EH (cell line): ENCODE measurements at regions not wholly inside any gene's neighbourhood (a gene's known extent, or its start where the extent isn't known, plus 50 kb on each side); places are given as distances from the start of the nearest gene placed in this dataset.
A peak's percentile ranks its signal among the peaks of the same experiment; 100 is the strongest.

Experiments used
- DNase-seq: peaks from one replicate; pipeline ENCODE4 v3.0.0-alpha.2; 2015; ENCODE audit warnings: low read depth

DNA sequence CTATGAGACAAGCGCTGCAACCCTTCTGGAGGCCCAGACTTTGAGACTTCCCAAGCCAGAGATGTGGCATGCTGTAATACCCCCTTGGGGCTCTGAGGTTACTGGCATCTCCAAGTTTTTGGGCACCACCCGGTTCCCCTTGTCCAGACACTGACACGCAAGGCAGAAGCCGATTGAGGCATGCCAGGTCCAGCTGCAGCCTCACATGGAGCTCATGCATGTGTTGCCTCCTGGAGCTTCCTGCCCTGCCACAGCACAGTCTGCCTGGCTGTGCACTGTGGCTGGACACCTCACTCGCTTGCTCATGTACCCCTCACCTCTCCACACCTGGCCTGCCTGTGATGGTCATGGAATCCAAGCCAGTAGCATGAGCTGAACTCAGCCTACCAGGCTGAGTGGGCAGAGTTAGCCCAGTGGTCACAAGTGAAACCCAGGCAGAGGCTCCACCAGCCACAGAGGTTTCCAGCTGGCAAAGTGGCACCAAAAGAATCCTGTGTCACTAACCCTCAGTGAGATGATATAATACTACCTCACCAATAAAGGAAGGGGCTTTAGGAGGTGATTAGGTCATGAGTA, 789.2 kb upstream of the INTU start:
- DNase-seq: no peak

DNA sequence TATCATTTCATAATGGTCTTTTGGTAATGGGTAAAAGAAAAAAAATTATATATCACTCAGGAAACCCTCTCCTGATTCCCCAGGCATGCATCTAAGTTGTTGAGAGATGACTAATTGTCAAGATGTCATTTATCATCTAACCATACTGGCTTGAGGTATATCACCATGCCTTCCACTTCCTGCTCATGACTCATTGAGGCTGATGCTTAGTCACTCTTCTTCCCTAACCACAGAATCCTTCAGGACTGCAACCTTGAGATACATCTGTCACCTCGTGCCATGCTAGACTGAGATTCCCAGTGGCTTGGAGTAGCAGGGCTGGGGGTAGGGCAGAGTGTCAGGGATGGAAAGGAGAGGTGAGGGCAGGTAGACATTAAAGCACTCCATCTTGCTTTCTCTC, 782.5 kb upstream of the INTU start:
- peak; percentile 98 for DNase-seq

DNA sequence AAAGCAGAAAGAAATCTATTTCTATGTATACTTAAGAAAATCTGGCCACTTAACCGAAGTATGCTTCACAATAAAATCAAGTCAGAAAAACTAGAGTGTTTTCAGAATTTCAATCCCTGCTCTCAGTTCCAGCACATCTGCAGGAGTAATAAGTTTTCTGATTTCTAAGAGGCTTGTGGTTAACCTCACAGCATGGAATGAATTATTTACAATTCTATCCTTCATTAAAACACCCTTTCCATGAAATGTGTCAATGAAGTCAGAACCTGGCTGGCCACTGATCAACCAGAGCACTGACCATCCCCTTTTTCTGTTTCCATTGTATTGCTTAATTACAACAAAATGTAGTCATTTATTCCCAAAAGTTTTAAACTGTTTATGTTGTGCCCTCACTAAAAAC, 781.4 kb upstream of the INTU start:
- peak; percentile 46 for DNase-seq

DNA sequence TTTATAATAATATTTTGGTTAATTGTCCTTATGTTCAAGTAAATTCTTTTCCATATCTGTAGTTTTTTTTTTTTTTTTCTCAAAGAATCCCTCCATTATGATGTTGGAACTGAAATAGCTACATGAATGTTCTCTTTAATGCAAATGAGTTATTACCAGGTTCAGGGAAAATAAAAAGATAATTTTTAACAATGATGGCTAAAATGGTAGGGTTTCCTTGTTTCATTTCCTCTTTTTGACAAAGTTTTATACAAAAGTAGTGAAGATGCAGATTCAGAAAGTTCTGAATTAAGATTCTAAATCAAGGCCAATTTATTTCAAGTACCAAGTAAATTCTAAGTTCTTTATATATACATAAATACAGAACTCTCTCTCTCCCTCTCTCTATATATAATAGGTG, 779.0 kb upstream of the INTU start:
- DNase-seq: no peak

DNA sequence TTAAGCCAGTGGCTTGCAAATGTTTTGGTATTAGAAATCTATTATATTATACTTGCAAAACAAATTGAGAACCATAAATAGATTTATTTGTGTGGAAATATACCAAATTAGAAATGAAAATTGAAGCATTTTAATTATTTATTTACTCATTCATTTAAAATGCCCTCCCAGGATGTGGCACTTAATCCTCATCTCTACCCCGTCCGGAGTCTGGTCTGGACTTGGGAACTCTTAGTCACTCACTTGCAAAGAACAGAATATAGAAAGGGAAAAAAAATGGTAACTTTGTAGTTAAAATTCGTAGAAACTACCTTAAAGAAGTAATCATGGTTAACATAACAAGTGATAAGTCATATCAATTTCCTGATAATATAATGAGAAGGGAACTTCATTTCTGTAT, 775.9 kb upstream of the INTU start:
- DNase-seq: no peak

DNA sequence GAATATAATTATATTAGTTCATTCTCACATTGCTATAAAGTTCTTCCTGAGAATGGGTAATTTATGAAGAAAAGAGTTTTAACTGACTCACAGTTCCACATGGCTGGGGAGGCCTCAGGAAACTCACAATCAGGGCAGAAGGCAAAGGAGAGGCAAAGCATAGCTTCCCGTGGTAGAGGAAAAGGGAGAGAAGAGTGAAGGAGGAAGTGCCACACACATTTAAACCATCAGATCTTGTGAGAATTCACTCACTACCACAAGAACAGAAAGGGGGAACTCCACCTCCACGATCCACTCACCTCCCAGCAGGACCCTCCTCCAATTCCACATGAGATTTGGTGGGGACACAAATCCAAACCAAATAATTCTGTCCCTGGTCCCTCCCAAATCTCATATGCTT, 773.4 kb upstream of the INTU start:
- no peak for DNase-seq

DNA sequence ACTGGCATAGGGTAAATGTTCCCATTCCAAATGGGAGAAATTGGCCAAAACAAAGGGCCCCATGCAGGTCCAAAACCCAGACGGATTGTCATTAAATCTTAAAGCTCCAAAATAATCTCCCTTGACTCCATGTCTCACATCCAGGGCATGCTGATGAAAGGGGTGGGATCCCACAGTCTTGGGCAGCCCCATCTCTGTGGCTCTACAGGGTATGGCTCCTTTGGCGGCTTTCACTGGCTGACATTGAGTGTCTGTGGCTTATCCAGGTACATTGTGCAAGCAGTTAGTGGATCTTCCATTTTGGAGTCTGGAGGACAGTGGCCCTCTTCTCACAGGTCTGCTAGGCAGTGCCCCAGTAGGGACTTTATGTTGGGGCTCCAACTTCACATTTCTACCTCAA, 772.9 kb upstream of the INTU start:
- no peak for DNase-seq

DNA sequence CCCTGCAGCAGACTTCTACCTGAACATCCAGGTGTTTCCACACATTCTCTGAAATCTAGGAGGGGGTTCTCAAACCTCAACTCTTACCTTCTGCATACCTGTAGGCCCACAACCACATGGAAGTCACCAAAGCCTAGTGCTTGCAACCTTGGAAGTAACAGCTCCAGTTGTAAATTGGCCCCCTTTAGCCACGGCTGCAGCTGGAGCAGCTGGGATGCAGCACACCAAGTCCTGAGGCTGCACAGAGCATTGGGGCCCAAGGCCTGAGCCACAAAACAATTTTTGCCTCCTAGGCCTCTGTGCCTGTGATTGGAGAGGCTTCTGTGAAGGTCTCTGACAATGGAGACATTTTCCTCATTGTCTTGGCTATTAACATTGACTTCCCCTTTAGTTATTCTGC, 772.4 kb upstream of the INTU start:
- DNase-seq: no peak

DNA sequence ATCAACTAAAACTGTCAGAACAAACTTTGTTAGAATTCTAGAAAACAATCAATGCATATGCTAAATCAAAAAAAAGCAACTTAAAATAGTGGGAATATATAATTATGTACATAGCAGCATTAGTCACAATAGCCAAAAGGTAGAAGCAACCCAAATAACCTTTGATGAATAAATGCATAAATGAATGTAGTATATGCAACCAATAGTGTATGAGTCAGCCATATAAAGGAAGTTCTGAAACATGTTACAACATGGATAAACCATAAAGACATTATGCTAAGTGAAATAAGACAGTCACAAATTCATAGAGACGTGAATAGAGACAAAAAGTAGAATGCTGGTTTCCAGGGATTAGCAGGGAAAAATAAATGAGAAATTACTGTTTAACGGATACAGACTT, 762.8 kb upstream of the INTU start:
- no peak for DNase-seq

DNA sequence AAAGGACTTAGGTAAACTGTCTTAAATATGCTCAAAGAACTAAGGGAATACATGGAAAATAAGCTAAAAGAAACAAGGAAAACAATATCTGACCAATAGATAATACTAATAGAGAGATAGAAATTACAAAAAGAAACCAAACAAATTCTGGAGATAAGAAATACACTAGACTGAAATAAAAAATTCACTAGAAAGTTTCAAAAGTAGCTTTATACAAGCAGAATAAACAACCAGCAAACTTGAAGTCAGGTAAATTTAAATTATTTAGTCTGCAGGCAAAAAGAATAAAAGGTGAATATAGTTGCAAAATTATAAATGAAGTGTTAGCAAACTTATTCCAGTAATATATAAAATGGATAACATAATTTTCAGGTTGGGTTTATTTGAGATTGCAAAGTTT, 760.9 kb upstream of the INTU start:
- DNase-seq: no peak

DNA sequence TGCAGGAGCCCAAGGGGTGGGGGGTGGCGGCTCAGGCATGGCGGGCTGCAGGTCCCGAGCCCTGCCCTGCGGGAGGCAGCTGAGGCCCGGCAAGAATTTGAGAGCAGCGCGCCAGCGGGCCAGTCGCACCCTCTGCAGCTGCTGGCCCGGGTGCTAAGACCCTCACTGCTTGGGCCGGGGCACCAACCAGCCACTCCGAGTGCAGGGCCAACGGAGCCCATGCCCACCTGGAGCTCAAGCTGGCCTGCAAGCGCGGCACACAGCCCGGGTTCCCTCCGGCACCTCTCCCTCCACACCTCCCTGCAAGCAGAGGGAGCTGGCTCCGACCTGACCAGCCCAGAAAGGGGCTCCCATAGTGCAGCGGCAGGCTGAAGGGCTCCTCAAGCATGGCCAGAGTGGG, 758.2 kb upstream of the INTU start:
- no peak for DNase-seq

DNA sequence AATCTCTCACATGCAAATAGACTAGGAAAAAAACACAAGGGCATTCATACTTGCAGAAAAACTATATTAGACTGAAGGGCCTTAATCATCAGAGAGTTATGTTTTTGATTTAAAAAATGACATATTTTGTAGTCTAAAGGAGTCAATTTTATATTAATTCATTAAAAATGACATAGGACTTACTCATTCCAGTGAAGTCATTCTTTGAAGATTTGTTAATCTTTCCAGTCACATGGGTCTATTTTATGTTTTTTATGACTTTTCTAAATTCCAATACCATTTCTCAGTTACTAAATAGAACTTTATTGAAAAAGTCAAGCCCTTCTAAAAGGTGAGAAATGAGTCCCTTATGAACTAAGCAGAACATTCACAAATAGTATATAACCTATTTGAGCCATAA, 743.8 kb upstream of the INTU start:
- peak; percentile 75 for DNase-seq

DNA sequence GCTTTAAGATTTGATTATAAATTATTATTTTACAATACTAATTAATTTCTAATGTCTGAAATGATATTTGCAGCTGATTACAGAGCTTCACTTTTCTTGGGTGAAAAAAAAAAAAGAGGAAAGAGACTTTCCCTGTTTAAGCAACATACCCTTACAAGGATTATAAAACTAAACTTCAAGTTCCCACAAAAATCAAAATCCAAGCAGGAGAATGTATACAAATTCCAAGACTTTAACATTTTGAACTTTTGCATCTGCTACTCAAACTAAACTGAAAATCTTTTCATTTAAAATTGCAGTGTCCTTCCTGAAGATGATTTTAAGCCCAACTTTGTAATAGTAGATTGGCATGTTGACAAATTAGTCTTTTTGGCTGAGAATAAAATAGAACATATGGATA, 742.4 kb upstream of the INTU start:
- DNase-seq: peak; percentile 43

DNA sequence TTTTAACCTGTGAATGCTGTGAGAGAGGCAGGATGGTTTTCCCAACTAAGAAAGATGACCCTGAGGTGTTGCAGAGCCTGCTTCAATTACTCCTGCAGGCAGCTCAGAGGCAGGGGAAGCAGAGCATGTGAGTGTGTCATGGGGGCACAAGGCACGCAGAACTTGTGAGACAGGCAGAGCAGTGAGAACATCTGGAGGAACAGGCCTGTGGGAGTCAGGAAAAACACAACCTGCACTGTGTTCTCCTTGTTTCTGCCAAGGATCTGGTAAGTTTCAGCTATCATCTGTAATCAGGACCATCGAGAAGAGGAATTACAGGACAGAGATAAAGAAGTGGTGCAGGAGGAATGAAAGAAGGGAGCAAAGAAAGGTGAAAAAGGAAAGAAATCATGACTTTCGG, 741.8 kb upstream of the INTU start:
- DNase-seq: peak; percentile 41

DNA sequence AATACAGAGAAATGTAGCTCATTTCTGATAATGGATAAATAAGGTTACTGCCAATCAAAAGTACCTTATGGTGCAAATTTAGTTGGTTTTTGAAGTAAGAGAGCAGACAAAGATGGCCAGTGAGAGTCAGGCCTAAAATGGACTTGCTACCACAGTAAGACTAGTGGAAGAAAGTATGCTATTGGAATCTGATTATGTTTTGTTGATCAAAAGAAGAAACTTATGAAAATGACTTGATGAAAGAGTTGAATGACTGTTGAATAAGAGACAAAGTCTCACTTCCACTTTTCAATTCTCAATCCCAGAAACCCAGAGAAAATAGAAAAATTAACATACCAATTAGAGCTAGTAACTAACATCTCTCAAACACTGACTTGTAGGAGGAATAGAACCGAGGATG, 737.8 kb upstream of the INTU start:
- no peak for DNase-seq

DNA sequence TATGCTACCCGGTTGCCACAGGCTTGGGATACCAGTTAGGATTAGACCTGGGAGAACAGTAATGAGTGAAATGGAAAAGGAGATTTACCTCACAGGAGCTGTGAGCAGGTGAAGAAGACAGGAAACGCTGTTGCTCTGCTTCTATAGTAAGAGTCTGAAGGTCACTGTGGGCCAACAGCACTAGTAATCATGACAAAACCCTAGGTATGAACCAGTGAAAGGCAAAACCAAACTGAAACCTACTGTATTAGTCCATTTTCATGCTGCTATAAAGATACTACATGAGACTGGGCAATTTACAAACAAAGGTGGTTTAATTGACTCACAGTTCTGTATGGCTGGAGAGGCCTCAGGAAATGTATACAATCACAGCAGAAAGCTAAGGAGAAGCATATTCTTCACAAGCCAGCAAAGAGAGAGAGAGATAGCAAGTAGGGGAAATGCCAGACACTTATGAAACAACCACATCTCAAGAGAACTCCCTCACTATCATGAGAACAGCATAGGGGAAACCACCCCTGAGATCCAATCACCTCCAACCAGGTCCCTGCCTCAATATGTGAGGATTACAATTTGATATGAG, 736.7 kb upstream of the INTU start:
- no peak for DNase-seq

DNA sequence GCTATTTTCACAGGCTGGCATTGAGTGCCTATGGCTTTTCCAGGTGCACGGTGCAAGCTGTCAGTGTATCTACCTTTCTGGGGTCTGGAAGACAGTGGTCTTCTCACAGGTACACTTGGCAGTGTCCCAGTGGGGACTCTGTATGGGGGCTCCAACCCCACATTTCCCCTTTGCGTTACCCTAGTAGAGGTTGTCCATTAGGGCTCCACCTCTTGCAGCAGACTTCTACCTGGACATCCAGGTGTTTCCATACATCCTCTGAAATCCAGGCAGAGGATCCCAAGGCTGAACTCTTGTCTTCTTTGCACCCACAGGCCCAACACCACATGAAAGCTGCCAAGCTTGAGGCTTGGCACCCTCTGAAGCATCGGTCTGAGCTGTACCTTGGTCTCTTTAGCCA, 735.7 kb upstream of the INTU start:
- DNase-seq: no peak

DNA sequence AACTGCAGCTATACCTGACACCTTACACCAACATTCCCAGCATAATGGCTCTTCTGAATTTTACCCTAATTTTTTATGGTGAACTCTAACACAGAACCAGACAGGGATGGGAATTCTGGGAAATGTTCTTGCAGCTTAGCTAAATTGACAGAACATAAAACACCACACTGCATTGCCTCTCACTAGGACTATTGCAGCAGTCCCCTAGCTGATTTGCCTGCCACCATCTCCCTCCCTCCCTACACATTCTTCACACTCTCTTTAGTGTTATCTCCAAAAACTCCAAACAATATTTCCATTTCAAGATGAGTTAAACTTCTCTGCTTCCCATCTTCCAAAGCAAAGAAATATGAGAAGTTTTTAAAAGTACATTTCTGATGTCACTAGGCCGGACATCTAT, 733.9 kb upstream of the INTU start:
- peak; percentile 20 for DNase-seq

DNA sequence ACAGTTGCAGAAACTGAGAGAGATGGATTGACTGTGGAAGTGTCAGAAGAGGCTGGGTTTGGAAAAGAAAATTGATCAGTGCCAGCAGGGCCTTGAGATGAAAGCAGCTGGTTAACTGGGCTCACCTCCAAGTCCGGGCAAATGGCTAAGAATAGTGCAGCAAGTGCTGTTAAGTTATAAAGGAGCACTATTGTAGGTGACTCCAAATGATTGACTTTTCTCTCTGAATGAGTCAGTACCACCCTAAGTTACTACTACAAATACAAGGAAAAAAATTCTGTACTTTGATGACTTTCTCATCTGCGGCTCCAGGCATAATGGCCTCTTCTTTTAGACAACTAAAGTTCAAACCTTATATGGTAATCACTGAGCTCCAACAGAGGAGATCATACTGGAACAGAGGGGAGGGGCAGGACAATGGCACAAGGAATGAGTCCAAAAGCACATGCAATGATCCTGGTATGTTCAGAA, 733.4 kb upstream of the INTU start:
- DNase-seq: peak; percentile 95

DNA sequence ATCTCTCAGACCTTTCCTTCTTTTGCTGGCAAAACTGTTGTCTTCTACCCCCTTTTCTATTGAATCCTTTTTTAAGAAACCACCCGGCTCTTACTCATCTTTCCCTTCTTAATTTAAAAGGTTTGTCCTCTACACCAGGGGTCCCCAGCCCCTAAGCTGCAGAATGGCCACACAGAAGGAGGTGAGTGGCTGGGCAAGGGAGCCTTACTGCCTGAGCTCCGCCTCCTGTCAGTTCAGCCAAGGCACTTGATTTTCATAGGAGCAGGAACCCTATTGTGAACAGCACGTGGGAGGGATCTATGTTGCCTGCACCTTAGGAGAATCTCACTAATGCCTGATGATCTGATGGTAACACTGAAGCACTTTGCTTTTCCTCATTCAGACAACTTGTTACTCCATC, 726.3 kb upstream of the INTU start:
- DNase-seq: no peak

DNA sequence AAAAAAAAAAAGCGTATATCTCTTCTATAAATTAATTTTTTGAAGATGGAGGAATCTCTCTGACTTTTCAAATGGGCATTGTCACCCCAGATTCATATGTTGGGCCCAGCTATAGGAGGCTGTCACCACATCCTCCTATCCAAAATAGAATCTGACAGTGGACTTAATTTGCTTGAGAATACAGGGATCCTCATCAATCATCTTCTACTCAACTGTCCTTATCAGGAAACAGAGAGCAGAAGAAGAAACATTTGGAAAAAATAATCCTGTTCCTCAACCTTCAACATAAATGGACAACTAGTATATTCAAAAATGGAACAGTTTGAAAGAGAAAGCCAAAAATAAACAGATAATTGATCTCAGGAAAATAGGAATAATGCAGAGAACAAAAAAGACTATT, 725.4 kb upstream of the INTU start:
- no peak for DNase-seq

DNA sequence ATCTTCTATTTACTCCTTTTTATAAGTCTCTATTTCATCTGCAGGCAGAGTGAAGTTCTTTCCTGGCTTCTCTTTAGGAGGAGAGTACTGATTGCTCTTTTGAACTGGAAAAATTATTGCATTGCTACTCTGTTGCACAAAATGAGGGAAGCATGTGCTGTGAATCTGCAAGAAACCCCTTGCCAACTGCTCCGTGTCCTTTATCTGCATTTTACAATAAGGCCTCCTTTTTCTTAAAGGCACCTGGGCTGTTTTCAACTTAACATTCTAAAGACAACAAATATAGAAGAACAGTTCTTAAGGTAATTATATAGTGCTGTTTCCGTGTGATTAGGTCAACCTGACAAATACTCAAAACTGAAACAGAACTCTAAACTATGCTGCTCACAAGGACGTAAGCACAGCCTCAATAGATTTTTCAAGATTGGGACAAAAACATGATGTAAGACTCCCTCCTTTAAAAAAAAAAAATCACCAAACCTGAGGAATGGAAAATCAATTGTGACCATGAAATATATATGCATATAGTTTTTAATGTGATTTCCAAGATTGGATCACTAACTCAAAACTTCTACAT, 716.6 kb upstream of the INTU start:
- DNase-seq: no peak

DNA sequence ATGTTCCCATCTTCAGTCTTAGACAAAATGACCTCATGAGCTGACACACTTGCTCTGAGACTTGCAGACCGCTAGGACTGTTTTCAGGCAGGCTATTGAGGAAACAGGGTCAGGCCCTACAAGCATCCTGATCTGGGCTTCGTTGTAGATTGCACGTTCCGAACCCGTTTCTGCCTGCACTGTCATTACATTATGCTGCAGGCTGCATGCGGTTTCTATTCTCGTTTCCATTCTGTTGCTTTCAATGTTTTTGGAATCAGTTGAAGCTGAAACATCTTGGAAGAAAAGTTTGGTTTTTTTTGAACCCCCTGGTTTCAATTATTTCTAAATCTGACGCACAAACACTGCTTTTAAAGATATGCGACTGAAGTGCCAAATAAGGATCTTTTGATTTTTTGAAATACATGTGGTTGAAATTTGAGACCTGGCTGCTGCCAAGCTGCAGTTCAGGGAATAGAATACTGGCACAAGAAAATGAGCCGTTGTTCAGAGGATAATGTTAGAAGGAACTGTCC, 716.1 kb upstream of the INTU start:
- peak; percentile 89 for DNase-seq
